ENCODE measurements at regions not wholly inside any gene's neighbourhood (a gene's known extent, or its start where the extent isn't known, plus 50 kb on each side); places are given as distances from the start of the nearest gene placed in this dataset.

- BruUV-seq (replicated peaks), result no TSS peak
- DNase-seq (ENCODE audit: low read depth, low spot score) (no peak), FAIRE-seq (no peak)
- H3K27ac ChIP-seq (ENCODE audit: insufficient read depth, low read depth, low read length), result no peak overlapping the region
- H3K4me2 ChIP-seq (ENCODE audit: insufficient read depth, low read length), result no peak overlapping the region
- intact Hi-C loops (cut with micrococcal nuclease) (no loop called here), dilution Hi-C loops (cut with MboI; ENCODE audit: extremely low pct_ligation_motif_present, low sequenced_read_pairs) (no loop called here)
- no peaks in the 10 kb centered on the region for H3K4me1 ChIP-seq (ENCODE audit: control insufficient read depth, extremely low read depth, insufficient read depth, low read length)
- H3K36me3 ChIP-seq (ENCODE audit: control insufficient read depth in 2 of 2, extremely low read depth in 1 of 2, insufficient read depth in 2 of 2, low read length in 2 of 2), result no peaks in the 10 kb centered on the region
- ChIA-PET CTCF (no interaction called here), POLR2A (no interaction called here)
- H3K79me2 ChIP-seq (ENCODE audit: control insufficient read depth, insufficient read depth, low read length), result no peaks in the 10 kb centered on the region
- H3K9me3 ChIP-seq (replicated peaks; ENCODE audit: control insufficient read depth, insufficient read depth, low read length), result no peaks in the 10 kb centered on the region
- no peaks in the 10 kb centered on the region for H3K9me1 ChIP-seq (replicated peaks; ENCODE audit: control insufficient read depth, extremely low read depth, insufficient read depth, low read length)
- H3K9ac ChIP-seq (replicated peaks; ENCODE audit: extremely low read depth, insufficient read depth, low read length), result no peak overlapping the region
- no peaks in the 10 kb centered on the region for H3K27me3 ChIP-seq (ENCODE audit: control insufficient read depth in 2 of 2, insufficient read depth in 2 of 2, low read length in 2 of 2)
- no peaks in the 10 kb centered on the region for H4K20me1 ChIP-seq (replicated peaks; ENCODE audit: control insufficient read depth, extremely low read depth, insufficient read depth, low read length)
- no peak overlapping the region for H2AFZ ChIP-seq (ENCODE audit: low read depth, low read length)
- TF ChIP-seq FOS (IDR thresholded peaks at IDR 0.05; ENCODE audit: borderline replicate concordance, insufficient read depth, low read length), result no peak
- TF ChIP-seq POLR2AphosphoS5 (IDR thresholded peaks at IDR 0.05; ENCODE audit: insufficient read depth, low read depth, low read length), result no peak
- no peak for TF ChIP-seq GATA2 (IDR thresholded peaks at IDR 0.05; ENCODE audit: insufficient read depth, insufficient read length, low read depth, low read length)
- no peak for TF ChIP-seq EZH2 (IDR thresholded peaks at IDR 0.05; ENCODE audit: borderline replicate concordance, low read depth, low read length, severe bottlenecking)
- no peak for TF ChIP-seq POLR2A (IDR thresholded peaks at IDR 0.05; ENCODE audit: low read depth, low read length)
- no peak for TF ChIP-seq CTCF (IDR thresholded peaks at IDR 0.05; ENCODE audit: extremely low read depth in 1 of 2, insufficient read depth in 1 of 2, low read depth in 1 of 2, low read length in 2 of 2)
- no peak overlapping the region for H3K4me3 ChIP-seq (replicated peaks in 1 of 3; ENCODE audit: insufficient read depth in 1 of 3, low read depth in 1 of 3, low read length in 3 of 3)
Observed at GRCh38 chr16:13791095-13791494, 128.9 kb upstream of the ERCC4 start.

GRCh38 chr16:13793841-13794409 lies 126.0 kb upstream of the ERCC4 start:
- intact Hi-C loops (cut with micrococcal nuclease), result no loop called here
- H3K9me3 ChIP-seq (replicated peaks; ENCODE audit: control insufficient read depth, insufficient read depth, low read length), result no peaks in the 10 kb centered on the region
- H2AFZ ChIP-seq (ENCODE audit: low read depth, low read length), result no peak overlapping the region
- no peaks in the 10 kb centered on the region for H3K36me3 ChIP-seq (ENCODE audit: control insufficient read depth in 2 of 2, extremely low read depth in 1 of 2, insufficient read depth in 2 of 2, low read length in 2 of 2)
- H3K79me2 ChIP-seq (ENCODE audit: control insufficient read depth, insufficient read depth, low read length), result no peaks in the 10 kb centered on the region
- H3K27me3 ChIP-seq (ENCODE audit: control insufficient read depth in 2 of 2, insufficient read depth in 2 of 2, low read length in 2 of 2), result no peaks in the 10 kb centered on the region
- FAIRE-seq (no peak), DNase-seq (ENCODE audit: low read depth, low spot score) (no peak)
- H3K4me1 ChIP-seq (ENCODE audit: control insufficient read depth, extremely low read depth, insufficient read depth, low read length), result no peaks in the 10 kb centered on the region
- CTCF ChIA-PET, result no interaction called here
- no peak for TF ChIP-seq MYC (IDR thresholded peaks at IDR 0.05; ENCODE audit: low read depth, low read length)
- dilution Hi-C loops (cut with MboI; ENCODE audit: extremely low pct_ligation_motif_present, low sequenced_read_pairs), result no loop called here
- no peaks in the 10 kb centered on the region for H4K20me1 ChIP-seq (replicated peaks; ENCODE audit: control insufficient read depth, extremely low read depth, insufficient read depth, low read length)
- H3K27ac ChIP-seq (ENCODE audit: insufficient read depth, low read depth, low read length), result no peak overlapping the region
- no peak overlapping the region for H3K9ac ChIP-seq (replicated peaks; ENCODE audit: extremely low read depth, insufficient read depth, low read length)
- no peak overlapping the region for H3K4me2 ChIP-seq (ENCODE audit: insufficient read depth, low read length)
- POLR2A ChIA-PET, result no interaction called here
- BruUV-seq (replicated peaks), result no TSS peak
- no peaks in the 10 kb centered on the region for H3K9me1 ChIP-seq (replicated peaks; ENCODE audit: control insufficient read depth, extremely low read depth, insufficient read depth, low read length)
- H3K4me3 ChIP-seq (replicated peaks in 1 of 3; ENCODE audit: insufficient read depth in 1 of 3, low read depth in 1 of 3, low read length in 3 of 3), result no peak overlapping the region

Data from endothelial cell of umbilical vein (primary cell).